ENCODE measurements at regions not wholly inside any gene's neighbourhood (a gene's known extent, or its start where the extent isn't known, plus 50 kb on each side); places are given as distances from the start of the nearest gene placed in this dataset.

DNA sequence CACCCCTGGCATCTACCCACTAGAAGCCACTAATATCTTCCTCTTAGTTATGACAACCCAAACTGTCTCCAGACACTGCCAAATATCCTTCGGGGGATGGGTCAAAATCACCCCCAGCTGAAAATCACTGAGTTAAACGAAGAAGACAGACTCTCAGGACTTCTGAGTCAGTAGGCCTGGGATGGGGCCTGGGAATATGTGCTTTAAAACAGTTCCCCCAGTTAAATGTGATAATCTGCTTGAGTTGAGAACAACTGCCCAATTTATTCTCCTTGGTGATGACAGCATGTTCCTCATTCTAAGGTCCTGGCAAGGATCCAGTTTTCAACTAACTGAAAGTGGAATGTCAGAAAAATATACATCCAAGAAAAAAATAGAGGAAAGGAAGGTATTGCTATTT is 52.4 kb downstream of the CBLL2 start:
- no peak for DNase-seq (ENCODE audit: low spot score)

DNA sequence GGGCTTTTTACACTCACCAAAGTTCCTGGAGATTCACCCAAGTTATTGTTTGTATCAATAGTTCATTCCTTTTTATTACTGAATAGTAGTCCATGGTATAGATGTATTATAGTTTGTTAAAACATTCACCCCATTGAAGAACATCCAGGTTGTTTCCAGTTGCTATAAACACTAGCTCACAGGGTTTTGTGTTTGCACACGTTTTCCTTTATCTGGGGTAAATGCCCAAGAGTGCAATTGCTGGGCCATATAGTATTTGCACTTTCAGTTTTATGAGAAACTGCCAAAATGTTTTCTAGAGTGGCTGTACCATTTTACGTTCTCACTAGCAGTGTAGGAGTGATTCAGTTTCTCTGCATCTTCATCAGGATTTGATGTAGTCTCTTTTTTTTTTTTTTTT is 57.1 kb downstream of the CBLL2 start:
- DNase-seq (ENCODE audit: low spot score): no peak

DNA sequence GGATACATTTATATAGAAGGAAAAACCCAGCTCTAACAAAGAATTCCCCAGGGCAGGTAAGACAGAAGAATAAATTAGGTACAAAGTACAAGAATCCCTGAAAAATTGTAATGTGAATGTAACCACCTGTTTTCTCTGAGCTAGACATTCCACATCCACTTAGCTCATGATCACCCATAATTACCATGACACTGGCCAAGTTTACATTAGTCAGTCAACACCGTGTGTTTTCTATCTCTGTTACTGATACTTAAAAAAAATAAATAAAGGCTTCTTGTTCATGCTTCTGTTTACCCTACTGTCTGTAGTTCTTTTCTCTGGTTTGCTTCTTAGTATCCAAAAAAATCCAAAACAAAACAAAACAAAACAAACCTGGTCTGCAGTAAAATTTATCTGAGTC is 66.0 kb downstream of the CBLL2 start:
- DNase-seq (ENCODE audit: low spot score): no peak

DNA sequence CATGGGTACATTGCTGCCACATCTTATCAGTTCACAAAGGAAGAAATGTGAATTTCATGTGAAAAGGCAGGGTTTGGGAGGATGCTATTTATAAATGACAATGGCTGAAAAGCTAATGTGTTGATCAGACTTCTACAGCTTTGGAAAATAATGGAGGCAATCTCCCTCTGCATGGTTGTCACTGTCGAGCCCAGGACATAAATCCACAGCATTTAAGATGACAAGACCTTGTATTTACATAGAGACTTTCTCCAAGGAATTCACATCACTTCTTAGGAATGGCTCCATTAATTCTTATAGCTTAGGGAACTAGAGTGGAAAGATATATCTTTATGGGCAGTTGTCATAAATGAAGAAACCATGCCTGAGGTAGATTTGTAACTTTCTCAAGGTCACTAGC is 66.7 kb downstream of the CBLL2 start:
- no peak for DNase-seq (ENCODE audit: low spot score)

DNA sequence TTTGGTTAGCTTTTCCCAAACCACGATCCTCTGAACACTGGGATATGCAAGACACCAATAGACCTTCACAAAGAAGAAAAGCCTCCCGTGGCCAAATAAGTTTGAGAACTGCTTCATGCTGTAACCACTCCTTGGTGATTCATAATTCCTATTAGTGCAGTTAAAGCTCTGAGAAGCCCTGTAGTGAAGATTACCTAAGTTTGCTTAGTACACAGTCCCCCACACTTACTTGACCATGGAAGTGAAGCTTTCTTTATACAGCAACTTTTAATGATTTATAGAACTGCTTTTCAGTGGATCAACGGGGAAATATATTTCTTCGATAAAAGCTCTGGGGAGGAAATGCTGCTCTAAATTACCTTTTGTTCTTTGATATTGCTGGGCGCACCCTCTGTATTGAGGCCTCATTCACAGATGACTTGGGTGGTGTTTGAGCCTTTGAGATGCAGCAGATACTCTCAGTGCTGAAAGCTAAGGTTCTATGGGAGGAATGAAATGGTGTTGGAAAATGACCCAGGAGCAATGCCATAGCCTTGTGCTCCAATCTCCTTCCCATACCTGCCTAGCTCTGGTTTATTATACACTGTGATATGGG is 67.4 kb downstream of the CBLL2 start:
- DNase-seq (ENCODE audit: low spot score): no peak

DNA sequence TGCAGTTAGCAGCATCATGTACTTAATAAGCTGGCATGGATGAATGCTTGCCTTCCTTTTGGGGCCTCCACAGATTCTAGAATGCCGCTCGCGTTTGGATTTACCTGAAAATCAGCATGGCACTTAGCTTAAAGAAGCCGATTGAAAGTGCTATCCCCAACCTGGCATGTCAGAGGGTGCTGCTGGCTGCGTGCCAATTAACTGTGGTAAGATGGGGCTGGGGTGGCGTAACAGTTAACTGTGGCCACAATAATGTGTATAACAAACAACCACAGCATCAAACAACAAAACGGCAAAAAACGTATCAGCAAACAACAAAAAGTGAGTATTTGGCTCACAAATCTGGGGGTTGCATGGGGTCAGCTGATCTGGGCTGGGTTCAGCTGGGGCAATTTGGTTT is 70.5 kb downstream of the CBLL2 start:
- no peak for DNase-seq (ENCODE audit: low spot score)

DNA sequence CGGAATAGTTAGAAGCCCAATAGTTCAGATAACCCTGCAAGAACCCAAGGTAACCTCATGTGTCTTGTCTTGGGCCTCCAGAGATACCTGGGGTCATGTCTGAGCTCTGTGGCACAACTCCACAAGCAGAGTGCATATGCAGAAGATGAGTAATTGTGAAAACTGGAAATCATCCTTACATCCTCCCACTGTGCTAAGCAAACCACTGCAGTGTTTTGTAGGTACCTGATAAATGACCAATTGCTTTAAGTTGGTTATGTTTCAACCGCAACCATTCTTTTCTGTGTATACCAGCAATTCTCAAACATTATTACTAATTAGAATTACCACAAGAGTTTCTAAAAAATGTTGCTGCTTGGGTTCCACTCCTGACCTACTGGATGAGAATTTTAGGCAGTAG is 73.2 kb downstream of the CBLL2 start:
- no peak for DNase-seq (ENCODE audit: low spot score)

DNA sequence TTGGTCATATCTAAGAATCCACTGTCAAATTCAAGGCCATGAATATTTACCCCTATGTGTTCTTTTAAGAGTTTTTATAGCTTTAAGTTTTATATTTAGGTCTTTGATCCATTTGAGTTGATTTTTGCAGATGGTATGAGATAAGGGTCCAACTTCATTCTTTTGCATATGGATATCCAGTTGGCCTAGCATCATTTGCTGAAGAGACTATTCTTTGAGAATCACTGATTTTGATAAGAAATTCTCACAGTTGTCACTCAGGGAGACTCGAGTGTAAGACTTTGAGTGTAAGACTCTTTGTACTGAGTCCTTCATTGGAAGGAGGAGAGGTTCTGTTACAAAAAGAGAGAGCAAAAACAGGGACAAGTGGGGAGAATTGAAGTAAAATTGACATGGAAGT is 74.8 kb downstream of the CBLL2 start:
- DNase-seq (ENCODE audit: low spot score): no peak

DNA sequence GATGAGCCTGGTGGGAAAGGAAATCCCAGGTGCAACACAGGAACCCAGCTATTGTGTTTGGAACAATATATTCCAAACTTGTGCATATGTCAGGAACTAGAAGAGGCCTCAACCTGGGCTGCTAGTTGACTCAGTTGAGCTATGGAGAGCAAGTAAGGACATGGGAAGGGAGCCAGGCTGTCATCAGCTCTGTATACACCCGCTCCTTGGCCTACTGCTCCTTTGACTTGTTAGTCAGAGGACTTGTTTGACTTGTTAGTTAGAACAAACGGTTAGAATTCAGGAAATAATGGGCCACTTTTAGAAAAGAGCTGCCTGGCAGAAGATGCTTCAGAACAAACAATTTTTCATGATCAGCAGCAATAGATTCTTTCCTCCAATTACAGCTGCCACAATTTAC is 76.4 kb downstream of the CBLL2 start:
- no peak for DNase-seq (ENCODE audit: low spot score)

DNA sequence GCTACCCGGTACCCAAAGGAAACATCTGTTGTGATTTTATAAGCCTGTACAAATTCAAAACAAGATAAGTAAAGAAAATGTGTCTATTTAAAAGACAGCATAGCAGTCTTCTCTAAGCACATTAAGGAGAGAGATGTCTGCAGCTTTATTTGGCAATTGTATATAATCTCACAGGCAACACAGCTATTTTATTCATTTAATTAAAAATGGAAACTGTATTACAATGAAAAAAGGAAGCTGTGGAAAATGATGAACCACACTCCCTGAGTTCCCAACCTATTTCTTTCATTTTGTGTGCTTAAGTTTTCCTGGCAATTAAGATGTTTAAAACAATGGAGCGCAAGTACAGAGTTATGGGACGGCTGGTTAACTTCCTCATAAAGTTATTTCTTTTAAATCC is 78.4 kb downstream of the CBLL2 start:
- no peak for DNase-seq (ENCODE audit: low spot score)

DNA sequence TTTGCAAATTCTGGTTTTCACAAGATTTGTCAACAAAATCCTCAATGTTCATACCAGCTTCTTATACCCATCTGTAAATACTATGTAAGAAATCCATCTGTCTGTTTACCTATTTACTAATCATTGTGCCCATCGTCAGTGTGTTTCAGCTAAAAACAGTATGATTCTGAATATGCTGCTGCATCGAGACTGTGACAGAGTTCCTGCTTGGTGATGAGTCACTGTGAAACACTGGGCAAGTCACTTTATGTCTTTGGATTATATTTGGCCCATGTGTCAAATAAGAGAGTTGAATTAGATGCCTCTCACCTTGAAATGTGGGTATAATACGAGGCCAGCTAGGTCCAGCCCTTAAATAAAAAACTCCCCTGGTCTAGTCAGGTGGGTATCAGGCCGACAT is 79.3 kb downstream of the CBLL2 start:
- DNase-seq (ENCODE audit: low spot score): no peak

DNA sequence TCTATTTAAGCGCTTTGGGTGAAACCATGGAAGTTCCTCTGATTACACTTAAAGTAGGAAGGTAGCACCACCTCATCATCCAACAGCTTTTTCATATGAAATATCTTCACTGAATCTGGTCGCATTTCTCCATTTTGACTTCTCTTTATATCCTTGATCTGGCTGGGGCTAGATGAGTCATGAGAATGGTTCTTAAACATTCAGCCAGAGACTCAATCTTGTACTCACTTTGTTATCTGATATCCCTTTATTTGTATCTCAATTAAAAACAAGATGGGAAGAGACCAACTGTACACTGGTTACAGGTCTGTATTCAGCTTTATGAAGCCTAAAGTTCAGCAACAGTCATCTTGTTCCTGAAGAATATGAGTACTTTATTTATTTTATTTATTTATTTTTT is 84.9 kb downstream of the CBLL2 start:
- no peak for DNase-seq (ENCODE audit: low spot score)

DNA sequence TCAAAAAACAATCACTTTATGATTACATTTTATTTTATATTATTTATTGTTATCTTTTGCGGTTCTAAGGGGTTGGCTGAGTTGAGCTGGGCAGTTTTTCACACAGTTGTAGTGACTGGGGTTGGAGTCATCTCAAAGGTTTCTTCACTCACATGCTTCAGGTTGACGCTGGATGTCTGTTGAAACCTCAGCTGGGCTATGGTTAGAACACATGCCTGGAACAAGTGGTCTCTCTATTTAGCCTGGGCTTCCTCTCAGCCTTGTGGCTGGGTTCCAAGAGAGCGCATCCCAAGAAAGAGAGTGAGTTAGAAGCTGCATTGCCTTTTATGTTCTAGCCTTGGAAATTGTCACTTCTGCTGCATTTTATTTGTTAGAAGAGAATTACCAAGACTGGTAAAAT is 87.4 kb downstream of the CBLL2 start:
- DNase-seq (ENCODE audit: low spot score): no peak

DNA sequence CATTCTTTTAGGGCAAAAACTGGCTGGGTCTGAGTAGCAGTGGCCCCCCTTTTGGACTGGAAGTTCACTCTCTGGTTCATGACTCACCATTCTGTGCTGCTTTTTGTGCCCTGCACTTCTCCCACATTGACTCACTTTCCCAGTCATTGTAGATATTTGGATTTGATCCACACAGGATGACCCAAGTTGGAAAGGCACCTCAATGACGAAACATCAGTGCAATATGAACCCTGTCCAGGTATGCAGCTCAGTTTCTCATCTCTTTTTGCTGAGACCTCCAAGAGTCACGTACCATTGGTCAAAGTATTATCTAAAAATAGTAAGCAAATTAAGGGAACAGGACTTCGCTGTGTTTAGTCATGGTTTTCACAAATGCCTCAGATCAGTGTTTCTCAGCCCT is 92.7 kb downstream of the CBLL2 start:
- no peak for DNase-seq (ENCODE audit: low spot score)

DNA sequence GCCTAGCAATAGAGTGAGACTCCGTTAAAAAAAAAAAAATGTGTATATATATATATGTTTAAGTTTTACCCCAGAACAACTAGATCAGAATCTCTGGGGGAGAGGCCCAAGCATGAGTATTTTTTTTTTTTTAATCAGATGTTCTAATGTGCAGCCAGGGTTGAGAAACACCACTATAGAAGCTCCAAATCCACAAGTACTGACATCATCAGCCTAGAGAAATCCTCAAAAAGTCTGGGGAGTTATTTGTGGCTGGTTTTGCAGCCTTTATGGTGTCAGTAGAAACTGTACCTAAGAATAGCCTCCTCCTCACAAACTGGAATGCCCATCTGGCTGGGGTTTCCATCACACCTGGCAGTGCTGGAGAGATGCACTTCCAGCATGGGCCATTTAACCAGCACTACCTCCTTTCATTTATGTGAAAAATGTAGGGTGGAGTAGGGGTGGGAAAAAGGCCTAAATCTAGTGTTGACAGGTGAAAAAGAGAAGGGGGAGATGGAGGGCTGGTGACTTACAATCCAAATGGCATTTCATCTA is 93.5 kb downstream of the CBLL2 start:
- no peak for DNase-seq (ENCODE audit: low spot score)

DNA sequence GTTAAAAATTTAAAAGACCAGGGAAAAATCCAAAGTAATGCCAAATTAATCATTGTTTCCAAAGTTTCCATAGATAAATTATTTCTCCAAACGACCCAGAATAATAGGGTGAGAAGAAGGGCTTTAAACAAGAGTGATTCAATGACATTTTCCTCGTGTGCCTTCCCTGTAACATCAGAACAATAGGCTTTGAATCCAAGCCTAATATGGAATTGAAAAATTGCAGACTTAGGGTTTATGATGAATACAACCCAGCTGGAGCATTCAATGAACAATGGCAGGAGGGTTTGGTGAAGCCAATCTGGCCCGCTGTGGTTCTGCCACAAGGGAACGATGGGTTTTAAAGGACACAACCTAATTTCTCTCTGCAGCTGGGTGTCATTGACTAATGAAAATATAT is 94.2 kb downstream of the CBLL2 start:
- DNase-seq (ENCODE audit: low spot score): no peak

DNA sequence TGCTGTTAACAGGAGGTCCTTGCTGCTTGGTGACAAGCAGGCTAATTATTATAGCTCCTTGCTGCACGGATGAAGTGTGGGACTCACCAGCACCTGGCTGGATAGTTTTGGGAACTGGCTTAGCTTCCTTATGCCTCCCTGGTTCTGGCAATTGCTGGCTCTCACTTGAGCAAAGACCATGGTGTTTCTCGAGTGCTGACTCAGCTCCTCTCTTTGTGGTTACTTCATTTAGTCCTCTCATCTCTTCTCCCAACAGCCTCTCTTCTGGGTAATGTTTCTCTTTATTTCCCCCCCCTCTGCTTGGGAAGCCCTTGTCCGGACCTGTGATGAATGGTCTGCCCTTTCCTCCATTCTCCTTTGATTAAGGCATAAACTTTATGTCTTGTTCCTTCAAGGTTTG is 100.4 kb downstream of the CBLL2 start:
- no peak for DNase-seq (ENCODE audit: low spot score)

DNA sequence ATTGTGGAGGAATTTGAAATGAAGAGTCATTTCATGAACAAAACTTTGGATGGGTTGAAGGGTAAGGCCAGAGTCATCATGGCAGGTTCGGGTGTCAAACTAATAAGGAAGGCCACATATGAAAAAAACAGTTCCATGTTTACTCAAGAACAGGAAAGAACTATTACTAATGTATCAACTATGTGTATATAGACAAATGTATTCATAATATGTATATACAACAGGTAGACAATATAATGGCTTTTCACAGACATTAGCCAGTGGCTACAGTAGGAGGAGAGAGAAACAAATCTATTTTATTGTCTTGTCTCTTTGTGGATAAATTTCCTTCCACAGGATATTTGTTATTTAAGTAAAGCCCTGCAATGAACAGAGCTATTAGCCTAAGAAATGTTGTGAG is 101.1 kb downstream of the CBLL2 start:
- no peak for DNase-seq (ENCODE audit: low spot score)

DNA sequence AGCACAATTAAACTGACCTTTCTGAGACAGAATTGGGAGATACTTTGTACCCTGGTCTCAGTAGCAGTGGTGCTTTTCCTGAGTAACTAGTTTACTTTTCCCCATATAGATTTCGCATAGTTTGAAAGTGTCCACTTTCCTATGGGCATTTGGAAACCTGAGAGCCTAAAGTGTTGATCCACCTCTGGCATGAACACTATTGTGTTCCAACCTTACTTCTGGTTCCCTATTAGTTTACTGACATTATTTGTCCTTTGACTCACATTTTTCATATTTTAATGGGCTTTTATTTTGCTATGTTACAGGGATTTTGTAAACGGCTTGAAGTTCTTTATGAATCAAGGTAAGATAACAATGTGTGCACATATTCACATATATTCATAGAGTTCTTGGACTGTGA is 103.7 kb downstream of the CBLL2 start:
- no peak for DNase-seq (ENCODE audit: low spot score)

DNA sequence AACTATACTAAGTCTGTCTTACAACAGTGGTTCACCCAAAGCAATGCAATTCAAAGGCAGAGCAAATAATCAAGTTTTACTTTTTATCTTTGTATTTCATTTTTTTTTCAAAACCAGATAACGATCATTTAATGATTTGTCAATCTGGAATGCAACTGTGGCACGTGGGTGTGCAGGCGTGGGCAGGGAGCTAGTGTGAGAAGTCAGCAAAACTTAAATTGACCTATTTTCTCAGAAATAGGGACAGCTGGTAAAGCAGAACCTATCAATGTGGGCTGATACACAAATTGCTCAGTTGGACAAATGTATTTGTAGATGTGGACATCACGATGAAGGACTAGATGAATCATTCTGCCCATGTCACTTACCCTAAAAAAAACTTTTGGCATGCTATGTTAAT is 105.6 kb downstream of the CBLL2 start:
- no peak for DNase-seq (ENCODE audit: low spot score)

DNA sequence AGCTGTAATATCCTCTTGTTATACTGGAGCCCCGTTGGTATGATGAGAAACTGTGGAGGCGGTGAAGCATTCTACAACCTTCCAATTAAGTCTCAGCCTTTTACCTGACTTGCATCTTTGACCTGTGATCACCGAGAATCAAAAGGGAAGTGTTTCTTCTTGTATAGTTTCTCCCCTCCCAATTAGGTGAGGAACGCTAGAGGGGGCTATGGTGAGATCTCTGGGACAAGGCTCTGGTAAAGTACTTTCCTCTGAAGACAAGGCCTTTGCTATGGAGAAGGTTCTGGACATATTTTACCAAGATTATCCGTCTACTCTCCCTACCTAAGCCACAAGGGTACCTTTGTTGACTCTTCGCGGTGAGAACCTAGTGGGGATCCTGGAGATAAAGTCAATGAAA is 111.3 kb downstream of the CBLL2 start:
- DNase-seq (ENCODE audit: low spot score): no peak

DNA sequence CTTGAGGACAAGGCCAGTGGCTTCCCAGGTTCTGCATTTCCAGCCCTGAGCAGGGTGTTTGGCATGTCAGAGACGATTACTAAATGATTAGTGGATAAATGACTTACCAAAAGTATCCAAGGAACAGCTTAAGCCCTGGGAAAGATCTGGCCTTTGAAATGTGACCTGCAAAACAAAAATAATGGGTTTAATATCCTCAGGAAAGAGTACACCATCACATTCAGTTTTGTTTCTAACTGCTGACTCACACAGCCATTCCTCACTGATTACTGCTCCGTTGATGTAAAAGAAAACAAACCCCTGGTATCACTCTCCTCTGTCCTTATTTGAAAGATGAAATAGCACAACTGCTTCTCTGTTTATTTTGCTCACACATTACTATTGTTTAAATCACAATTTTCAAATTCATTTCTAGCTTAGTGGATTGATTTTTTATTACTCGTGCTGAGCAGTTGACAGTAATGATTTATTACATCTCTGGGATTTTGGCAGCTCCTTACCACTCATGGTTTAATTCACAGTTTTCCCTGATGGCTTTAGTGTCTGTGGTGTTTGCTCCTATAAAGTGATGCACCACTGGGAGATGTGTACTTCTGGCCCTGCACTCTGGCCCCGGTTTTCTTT is 117.0 kb downstream of the CBLL2 start:
- no peak for DNase-seq (ENCODE audit: low spot score)

DNA sequence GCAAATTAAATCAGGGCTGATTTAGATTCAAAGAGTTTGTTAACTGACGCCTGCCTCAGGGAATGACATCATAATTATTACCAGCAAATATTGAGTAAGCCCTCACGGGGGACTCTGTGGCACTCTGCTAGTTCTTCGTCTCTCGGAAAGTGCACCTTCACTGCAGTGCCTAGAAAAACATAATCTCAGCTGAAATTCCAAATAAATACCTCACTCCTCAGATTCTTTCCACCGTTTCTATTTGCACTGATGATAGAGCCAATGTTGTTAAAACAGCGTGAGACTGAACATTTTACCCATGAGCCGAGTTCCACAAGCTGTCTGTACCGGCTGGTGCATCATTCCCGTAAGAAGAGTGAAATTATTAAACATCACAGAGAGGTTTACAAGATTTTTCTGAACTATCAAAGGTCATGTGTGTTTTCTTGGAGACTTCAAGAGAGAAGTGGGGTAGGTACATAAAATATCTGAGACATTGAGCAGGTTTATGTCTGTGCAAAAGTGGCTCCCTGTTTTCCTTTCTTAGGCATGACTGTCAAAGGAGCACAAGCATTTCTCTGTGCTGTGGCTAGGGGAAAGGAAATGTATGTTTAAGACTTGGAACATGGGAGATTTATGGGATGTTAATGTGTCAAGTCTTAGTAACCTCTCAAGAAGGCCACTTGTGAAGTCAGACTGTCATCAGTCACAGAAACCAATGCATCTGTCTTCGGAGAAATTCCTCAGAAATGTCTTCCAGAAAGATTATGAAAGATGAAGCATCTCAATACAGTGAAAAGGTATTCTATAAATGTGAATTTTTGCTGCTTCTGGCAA is 119.6 kb downstream of the CBLL2 start:
- DNase-seq (ENCODE audit: low spot score): no peak
